NB4 (cell line): ENCODE measurements at regions not wholly inside any gene's neighbourhood (a gene's known extent, or its start where the extent isn't known, plus 50 kb on each side); places are given as distances from the start of the nearest gene placed in this dataset.

Source experiments
- MYC ChIP-seq: IDR thresholded peaks from 2 replicates; pipeline ENCODE4 v1.6.1; 2011; ENCODE audit warnings: low read depth, low read length
- TF ChIP-seq, protein P1 (sequence below): IDR thresholded peaks from one replicate; pipeline ENCODE4 v1.5.1; 2012; ENCODE audit warnings: low read depth, low read length
- TF ChIP-seq, protein P2 (sequence below): IDR thresholded peaks from 2 replicates; pipeline ENCODE4 v1.6.1; 2011; ENCODE audit warnings: low read depth, low read length

DNA sequence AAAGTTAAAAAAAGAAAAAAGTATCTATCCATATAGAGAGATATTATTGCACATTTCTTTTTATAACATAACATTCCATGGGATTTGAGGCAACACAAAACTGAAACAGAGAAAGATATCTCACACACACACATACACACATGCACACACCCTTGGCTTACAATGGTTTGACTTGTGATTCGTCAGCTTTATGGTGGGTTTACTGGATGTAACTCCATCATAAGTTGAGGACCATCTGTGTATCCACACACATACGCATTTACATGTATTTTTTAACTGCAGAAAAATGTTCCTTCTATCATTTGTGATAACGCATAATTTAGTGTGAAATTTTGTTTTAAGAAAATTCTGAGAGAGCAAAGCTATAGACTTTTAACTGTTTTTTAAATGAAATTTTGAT lies 74.2 kb upstream of the CDCA7L start:
- TF ChIP-seq, protein P1, sequence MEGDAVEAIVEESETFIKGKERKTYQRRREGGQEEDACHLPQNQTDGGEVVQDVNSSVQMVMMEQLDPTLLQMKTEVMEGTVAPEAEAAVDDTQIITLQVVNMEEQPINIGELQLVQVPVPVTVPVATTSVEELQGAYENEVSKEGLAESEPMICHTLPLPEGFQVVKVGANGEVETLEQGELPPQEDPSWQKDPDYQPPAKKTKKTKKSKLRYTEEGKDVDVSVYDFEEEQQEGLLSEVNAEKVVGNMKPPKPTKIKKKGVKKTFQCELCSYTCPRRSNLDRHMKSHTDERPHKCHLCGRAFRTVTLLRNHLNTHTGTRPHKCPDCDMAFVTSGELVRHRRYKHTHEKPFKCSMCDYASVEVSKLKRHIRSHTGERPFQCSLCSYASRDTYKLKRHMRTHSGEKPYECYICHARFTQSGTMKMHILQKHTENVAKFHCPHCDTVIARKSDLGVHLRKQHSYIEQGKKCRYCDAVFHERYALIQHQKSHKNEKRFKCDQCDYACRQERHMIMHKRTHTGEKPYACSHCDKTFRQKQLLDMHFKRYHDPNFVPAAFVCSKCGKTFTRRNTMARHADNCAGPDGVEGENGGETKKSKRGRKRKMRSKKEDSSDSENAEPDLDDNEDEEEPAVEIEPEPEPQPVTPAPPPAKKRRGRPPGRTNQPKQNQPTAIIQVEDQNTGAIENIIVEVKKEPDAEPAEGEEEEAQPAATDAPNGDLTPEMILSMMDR: no peak
- TF ChIP-seq MYC: no peak
- TF ChIP-seq, protein P2, sequence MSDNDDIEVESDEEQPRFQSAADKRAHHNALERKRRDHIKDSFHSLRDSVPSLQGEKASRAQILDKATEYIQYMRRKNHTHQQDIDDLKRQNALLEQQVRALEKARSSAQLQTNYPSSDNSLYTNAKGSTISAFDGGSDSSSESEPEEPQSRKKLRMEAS: no peak
